Adrenal gland (tissue), 5 donors: ENCODE measurements at regions not wholly inside any gene's neighbourhood (a gene's known extent, or its start where the extent isn't known, plus 50 kb on each side); places are given as distances from the start of the nearest gene placed in this dataset.

Experiments
- POLR2A ChIP-seq, 2 donors: fragments of 450-650 bp; IDR thresholded peaks; one replicate each; pipeline ENCODE4 v1.6.1; 2017; ENCODE audit warnings: antibody characterized with exemption in 2 of 2, mild to moderate bottlenecking in 2 of 2, moderate library complexity in 1 of 2
- TF ChIP-seq, protein P1 (sequence below), 6 experiments: fragments of 450-650 bp in 4 of 6; fragments of 200-600 bp in 2 of 6; sonication (generic) in 1 of 6; IDR thresholded peaks; 1 replicate in 5 of 6; 2 replicates in 1 of 6; pipeline versions ENCODE4 v1.5.1 to v1.8.0; 2016 to 2021; ENCODE audit warnings: antibody characterized with exemption in 6 of 6, mild to moderate bottlenecking in 2 of 6, moderate library complexity in 1 of 6
- donor health status: DM: no; HTN: no; CAD: no.

- TF ChIP-seq POLR2A (IDR thresholded peaks at IDR 0.05), result no peak
- TF ChIP-seq, protein P1, sequence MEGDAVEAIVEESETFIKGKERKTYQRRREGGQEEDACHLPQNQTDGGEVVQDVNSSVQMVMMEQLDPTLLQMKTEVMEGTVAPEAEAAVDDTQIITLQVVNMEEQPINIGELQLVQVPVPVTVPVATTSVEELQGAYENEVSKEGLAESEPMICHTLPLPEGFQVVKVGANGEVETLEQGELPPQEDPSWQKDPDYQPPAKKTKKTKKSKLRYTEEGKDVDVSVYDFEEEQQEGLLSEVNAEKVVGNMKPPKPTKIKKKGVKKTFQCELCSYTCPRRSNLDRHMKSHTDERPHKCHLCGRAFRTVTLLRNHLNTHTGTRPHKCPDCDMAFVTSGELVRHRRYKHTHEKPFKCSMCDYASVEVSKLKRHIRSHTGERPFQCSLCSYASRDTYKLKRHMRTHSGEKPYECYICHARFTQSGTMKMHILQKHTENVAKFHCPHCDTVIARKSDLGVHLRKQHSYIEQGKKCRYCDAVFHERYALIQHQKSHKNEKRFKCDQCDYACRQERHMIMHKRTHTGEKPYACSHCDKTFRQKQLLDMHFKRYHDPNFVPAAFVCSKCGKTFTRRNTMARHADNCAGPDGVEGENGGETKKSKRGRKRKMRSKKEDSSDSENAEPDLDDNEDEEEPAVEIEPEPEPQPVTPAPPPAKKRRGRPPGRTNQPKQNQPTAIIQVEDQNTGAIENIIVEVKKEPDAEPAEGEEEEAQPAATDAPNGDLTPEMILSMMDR (IDR thresholded peaks at IDR 0.05), result no peak
Measured at GRCh38 chr10:55801353-55801661, 559.8 kb downstream of the ZWINT start.
